IMR-90 (cell line): ENCODE measurements at regions not wholly inside any gene's neighbourhood (a gene's known extent, or its start where the extent isn't known, plus 50 kb on each side); places are given as distances from the start of the nearest gene placed in this dataset.

ENCODE experiments used
- ATAC-seq: fragments of 200-7000 bp; cut with Tn5 transposase; 2 replicates; pipeline ENCODE4 v1.9.1; 2020; ENCODE audit warnings: low read depth, mild to moderate bottlenecking, moderate library complexity
- BruUV-seq: library from RNA; stranded (reverse); fragments of 400-500 nt; replicated peaks from 2 replicates; lab custom pipeline; 2021; lab: Mats Ljungman, UMichigan
- CTCF ChIA-PET: fragments of 300-600 bp; formaldehyde crosslinking; extraction: SDS; loops from one replicate; lab custom pipeline; 2021; ENCODE audit warnings: antibody characterized with exemption; lab: Yijun Ruan, JAX
- POLR2A ChIA-PET: fragments of 300-600 bp; sonication (Branson Sonifier 250); formaldehyde crosslinking; loops from one replicate; lab custom pipeline; 2022; ENCODE audit warnings: antibody characterized with exemption; ENCODE audit not compliant: unreplicated experiment; lab: Charles Lee
- DNase-seq: peaks from one replicate; pipeline ENCODE4 v3.0.0; 2013
- H2AFZ ChIP-seq: replicated peaks from 2 replicates; pipeline ENCODE3; 2013; ENCODE audit warnings: low read length, mild to moderate bottlenecking; ENCODE audit not compliant: poor library complexity
- H2AK5ac ChIP-seq: 2 replicates; pipeline ENCODE4 v1.6.1; 2013; ENCODE audit warnings: low read depth, low read length, inconsistent platforms
- H2AK9ac ChIP-seq: replicated peaks from 2 replicates; pipeline ENCODE3; 2013; ENCODE audit warnings: mild to moderate bottlenecking, low read depth, low read length, moderate library complexity; ENCODE audit not compliant: poor library complexity
- H2BK120ac ChIP-seq: 2 replicates; pipeline ENCODE4 v1.6.1; 2013; ENCODE audit warnings: low read depth, low read length, inconsistent platforms
- H2BK15ac ChIP-seq: 3 replicates; pipeline ENCODE4 v1.6.1; 2013; ENCODE audit warnings: low read depth, low read length, inconsistent platforms
- H2BK20ac ChIP-seq: 2 replicates; pipeline ENCODE4 v1.6.1; 2013; ENCODE audit warnings: low read depth, mild to moderate bottlenecking, inconsistent platforms, low read length, moderate library complexity
- H2BK5ac ChIP-seq: 2 replicates; pipeline ENCODE4 v1.6.1; 2013; ENCODE audit warnings: mild to moderate bottlenecking, low read depth, low read length, inconsistent platforms; ENCODE audit not compliant: poor library complexity, severe bottlenecking
- H3K14ac ChIP-seq: replicated peaks from 2 replicates; pipeline ENCODE4 v1.6.1; 2013; ENCODE audit warnings: low read depth, low read length, inconsistent platforms
- H3K18ac ChIP-seq: 2 replicates; pipeline ENCODE4 v1.6.1; 2013; ENCODE audit warnings: low read depth, low read length, control low read depth
- H3K23ac ChIP-seq: 2 replicates; pipeline ENCODE4 v1.6.1; 2013; ENCODE audit warnings: low read depth, low read length, inconsistent platforms
- H3K27ac ChIP-seq: 2 replicates; pipeline ENCODE4 v1.5.1; 2013; ENCODE audit warnings: mild to moderate bottlenecking, control low read depth, low read length; ENCODE audit not compliant: insufficient read depth
- H3K27me3 ChIP-seq: 2 replicates; pipeline ENCODE4 v1.6.1; 2013; ENCODE audit warnings: low read length; ENCODE audit not compliant: control insufficient read depth, insufficient read depth
- H3K36me3 ChIP-seq: 2 replicates; pipeline ENCODE4 v1.6.1; 2013; ENCODE audit warnings: low read length, mixed read lengths; ENCODE audit not compliant: control insufficient read depth, insufficient read depth
- H3K4ac ChIP-seq: 2 replicates; pipeline ENCODE4 v1.6.1; 2013; ENCODE audit warnings: low read depth, low read length, inconsistent platforms
- H3K4me1 ChIP-seq: 2 replicates; pipeline ENCODE4 v1.6.1; 2013; ENCODE audit warnings: low read length, mixed read lengths; ENCODE audit not compliant: control insufficient read depth, insufficient read depth
- H3K4me2 ChIP-seq: 2 replicates; pipeline ENCODE4 v1.6.1; 2013; ENCODE audit warnings: low read depth, mild to moderate bottlenecking, control low read depth, low read length, moderate library complexity
- H3K4me3 ChIP-seq: 2 replicates; pipeline ENCODE4 v1.5.1; 2013; ENCODE audit warnings: low read depth, mild to moderate bottlenecking, control low read depth, low read length, moderate library complexity; ENCODE audit not compliant: insufficient read depth
- H3K56ac ChIP-seq: 2 replicates; pipeline ENCODE4 v1.6.1; 2013; ENCODE audit warnings: low read length, inconsistent platforms; ENCODE audit not compliant: insufficient read depth; ENCODE audit errors: extremely low read depth
- H3K79me1 ChIP-seq, 2 experiments: 2 replicates each; pipeline ENCODE4 v1.6.1; 2013; ENCODE audit warnings: low read length in 2 of 2, inconsistent platforms in 1 of 2, low read depth in 1 of 2
- H3K9ac ChIP-seq: 2 replicates; pipeline ENCODE4 v1.6.1; 2013; ENCODE audit warnings: low read depth, low read length, control low read depth
- H3K9me1 ChIP-seq: 2 replicates; pipeline ENCODE4 v1.6.1; 2013; ENCODE audit warnings: low read length, inconsistent platforms; ENCODE audit not compliant: insufficient read depth
- H3K9me3 ChIP-seq: 2 replicates; pipeline ENCODE4 v1.6.1; 2013; ENCODE audit warnings: low read length; ENCODE audit not compliant: control insufficient read depth, insufficient read depth
- H4K20me1 ChIP-seq: 2 replicates; pipeline ENCODE4 v1.6.1; 2013; ENCODE audit warnings: low read length, inconsistent platforms; ENCODE audit not compliant: insufficient read depth
- H4K5ac ChIP-seq: 2 replicates; pipeline ENCODE4 v1.6.1; 2013; ENCODE audit warnings: mild to moderate bottlenecking, low read depth, low read length, control low read depth
- H4K8ac ChIP-seq, 2 experiments: 2 replicates each; pipeline ENCODE4 v1.6.1; 2013; ENCODE audit warnings: low read depth in 2 of 2, low read length in 2 of 2, control low read depth in 1 of 2, inconsistent platforms in 1 of 2
- H4K91ac ChIP-seq: 2 replicates; pipeline ENCODE4 v1.6.1; 2013; ENCODE audit warnings: low read depth, low read length, inconsistent platforms; ENCODE audit not compliant: insufficient read depth
- BHLHE40 ChIP-seq: fragments of 150-350 bp; IDR thresholded peaks from 2 replicates; pipeline ENCODE4 v1.6.1; 2016; ENCODE audit warnings: mild to moderate bottlenecking, low read depth, low read length
- CEBPB ChIP-seq: IDR thresholded peaks from 2 replicates; pipeline ENCODE4 v1.6.1; 2012; ENCODE audit warnings: low read depth, low read length, improper control_type of control experiment
- CHD1 ChIP-seq: IDR thresholded peaks from 2 replicates; pipeline ENCODE4 v1.6.1; 2012; ENCODE audit warnings: low read depth, low read length, improper control_type of control experiment
- CTCF ChIP-seq: conservative IDR thresholded peaks from 2 replicates; pipeline ENCODE4 v1.5.1; 2012; ENCODE audit warnings: mild to moderate bottlenecking, low read depth, low read length, improper control_type of control experiment
- ELK1 ChIP-seq: fragments of 150-350 bp; IDR thresholded peaks from 2 replicates; pipeline ENCODE4 v1.6.1; 2016; ENCODE audit warnings: low read depth, mild to moderate bottlenecking, low read length, moderate library complexity, borderline replicate concordance
- MAFK ChIP-seq: IDR thresholded peaks from 2 replicates; pipeline ENCODE4 v1.6.1; 2012; ENCODE audit warnings: low read depth, low read length, improper control_type of control experiment
- MAZ ChIP-seq: IDR thresholded peaks from 2 replicates; pipeline ENCODE4 v1.6.1; 2012; ENCODE audit warnings: low read depth, mild to moderate bottlenecking, low read length, improper control_type of control experiment, moderate library complexity, borderline replicate concordance
- MXI1 ChIP-seq: IDR thresholded peaks from 2 replicates; pipeline ENCODE4 v1.6.1; 2012; ENCODE audit warnings: low read depth, mild to moderate bottlenecking, low read length, moderate library complexity, borderline replicate concordance
- NFE2L2 ChIP-seq: fragments of 150-350 bp; IDR thresholded peaks from 2 replicates; pipeline ENCODE4 v1.6.1; 2016; ENCODE audit warnings: low read depth, mild to moderate bottlenecking, low read length
- POLR2A ChIP-seq: IDR thresholded peaks from 2 replicates; pipeline ENCODE4 v1.6.1; 2012; ENCODE audit warnings: mild to moderate bottlenecking, low read depth, low read length
- RAD21 ChIP-seq: IDR thresholded peaks from 2 replicates; pipeline ENCODE4 v1.6.1; 2012; ENCODE audit warnings: low read length, improper control_type of control experiment
- RCOR1 ChIP-seq: IDR thresholded peaks from 2 replicates; pipeline ENCODE4 v1.6.1; 2012; ENCODE audit warnings: mild to moderate bottlenecking, low read length, improper control_type of control experiment; ENCODE audit not compliant: insufficient replicate concordance
- RFX5 ChIP-seq: IDR thresholded peaks from 2 replicates; pipeline ENCODE4 v1.8.0; 2012; ENCODE audit warnings: low read depth, mild to moderate bottlenecking, low read length, moderate library complexity
- SMC3 ChIP-seq: fragments of 150-350 bp; IDR thresholded peaks from 2 replicates; pipeline ENCODE4 v1.6.1; 2016; ENCODE audit warnings: low read depth, mild to moderate bottlenecking, antibody characterized with exemption, low read length, moderate library complexity
- USF2 ChIP-seq: fragments of 150-350 bp; IDR thresholded peaks from 2 replicates; pipeline ENCODE4 v1.6.1; 2017; ENCODE audit warnings: mild to moderate bottlenecking, antibody characterized with exemption, low read length, low read depth
- WGBS, 2 experiments: methylation state at CpG; one replicate each; pipeline versions ENCODE4 v1.1.5 to v1.1.7; 2013; ENCODE audit warnings: missing lambda C conversion rate in 2 of 2; ENCODE audit not compliant: insufficient read length in 1 of 2; ENCODE audit errors: extremely low coverage in 2 of 2; 5-methylcytosine and 5-hydroxymethylcytosine counted together
- dilution Hi-C: fragments of 300-500 bp; cut with HindIII; formaldehyde crosslinking; loops from one replicate; pipeline ENCODE4 v1.14.3; 2018; ENCODE audit warnings: low sequenced_read_pairs; ENCODE audit not compliant: unreplicated experiment
- in situ Hi-C: fragments of 300-500 bp; cut with MboI; formaldehyde crosslinking; loops from 3 replicates; pipeline ENCODE4 v1.14.3; 2019; ENCODE audit warnings: low sequenced_read_pairs, inconsistent platforms, mixed read lengths
- intact Hi-C: fragments of 100-400 bp; cut with micrococcal nuclease; formaldehyde crosslinking; loops from 2 replicates; pipeline ENCODE4 v1.10.0; 2022

GRCh38 chr3:153762411-153763235 lies 358.6 kb upstream of the ARHGEF26 start:
- H3K14ac ChIP-seq: no peak overlapping the region
- intact Hi-C loops: no loop called here
- no peak overlapping the region for H2BK5ac ChIP-seq
- H3K56ac ChIP-seq: no peak overlapping the region
- H3K36me3 ChIP-seq: no peaks in the 10 kb centered on the region
- no peak overlapping the region for H2BK20ac ChIP-seq
- H2BK120ac ChIP-seq: no peak overlapping the region
- no peaks in the 10 kb centered on the region for H3K4me1 ChIP-seq
- H3K79me1 ChIP-seq: no peaks in the 10 kb centered on the region
- no peak overlapping the region for H3K9ac ChIP-seq
- CTCF ChIA-PET: interaction anchor here (0.7 kb wide), 1 partner anchor 747 kb away, joined by 3 read pairs; no protein-coding TSS in a partner anchor
- H3K9me3 ChIP-seq: no peaks in the 10 kb centered on the region
- no peak overlapping the region for H4K91ac ChIP-seq
- POLR2A ChIA-PET: no interaction called here
- ATAC-seq (no peak), DNase-seq (no peak)
- H3K27ac ChIP-seq: no peak overlapping the region
- H4K5ac ChIP-seq: no peak overlapping the region
- no peak overlapping the region for H3K18ac ChIP-seq
- in situ Hi-C loops: loop anchor here (25.0 kb wide), 1 partner anchor 600 kb away; the partner anchor contains the start of gene RAP2B
- no peak overlapping the region for H2AK5ac ChIP-seq
- no peaks in the 10 kb centered on the region for H3K27me3 ChIP-seq
- H3K23ac ChIP-seq: no peak overlapping the region
- no peaks in the 10 kb centered on the region for H4K20me1 ChIP-seq
- no peak overlapping the region for H3K4ac ChIP-seq
- no peaks in the 10 kb centered on the region for H3K9me1 ChIP-seq
- no TSS peak for BruUV-seq
- H2BK15ac ChIP-seq: no peak overlapping the region
- no peak overlapping the region for H4K8ac ChIP-seq
- H3K4me2 ChIP-seq: no peak overlapping the region
- no peak overlapping the region for H2AFZ ChIP-seq
- dilution Hi-C loops: no loop called here
- no peak overlapping the region for H2AK9ac ChIP-seq
- WGBS, 2 experiments: no CpG with 5 or more reads among the region's 6 CpGs
- no peak for TF ChIP-seq MAFK
- TF ChIP-seq POLR2A: no peak
- TF ChIP-seq RFX5: no peak
- TF ChIP-seq RAD21: no peak
- no peak for TF ChIP-seq RCOR1
- no peak for TF ChIP-seq MAZ
- no peak for TF ChIP-seq ELK1
- no peak for TF ChIP-seq CEBPB
- TF ChIP-seq CHD1: no peak
- TF ChIP-seq SMC3: no peak
- no peak for TF ChIP-seq BHLHE40
- TF ChIP-seq USF2: no peak
- no peak for TF ChIP-seq CTCF
- no peak for TF ChIP-seq NFE2L2
- no peak for TF ChIP-seq MXI1
- no peak overlapping the region for H3K4me3 ChIP-seq
